T-helper 9 cell (primary cell): ENCODE measurements at regions not wholly inside any gene's neighbourhood (a gene's known extent, or its start where the extent isn't known, plus 50 kb on each side); places are given as distances from the start of the nearest gene placed in this dataset.

Experiments
- DNase-seq: peaks from one replicate; pipeline ENCODE4 v3.0.0-alpha.2; 2020

DNA sequence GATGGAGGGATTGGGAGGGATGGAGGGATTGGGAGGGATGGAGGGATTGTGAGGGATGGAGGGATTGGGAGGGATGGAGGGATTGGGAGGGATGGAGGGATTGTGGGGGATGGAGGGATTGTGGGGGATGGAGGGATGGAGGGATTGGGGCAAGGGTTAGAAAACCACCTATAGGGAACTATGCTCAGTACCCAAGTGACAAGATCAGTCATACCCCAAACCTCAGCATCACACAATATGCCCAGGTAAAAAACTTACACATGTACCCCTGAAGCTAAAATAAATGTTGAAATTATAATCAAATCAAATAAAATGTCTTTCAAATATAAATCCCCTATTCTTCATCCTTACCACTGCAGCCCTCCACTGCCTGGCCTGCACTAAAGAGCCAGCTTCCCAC is 72.8 kb upstream of the HNRNPU start:
- no peak for DNase-seq

DNA sequence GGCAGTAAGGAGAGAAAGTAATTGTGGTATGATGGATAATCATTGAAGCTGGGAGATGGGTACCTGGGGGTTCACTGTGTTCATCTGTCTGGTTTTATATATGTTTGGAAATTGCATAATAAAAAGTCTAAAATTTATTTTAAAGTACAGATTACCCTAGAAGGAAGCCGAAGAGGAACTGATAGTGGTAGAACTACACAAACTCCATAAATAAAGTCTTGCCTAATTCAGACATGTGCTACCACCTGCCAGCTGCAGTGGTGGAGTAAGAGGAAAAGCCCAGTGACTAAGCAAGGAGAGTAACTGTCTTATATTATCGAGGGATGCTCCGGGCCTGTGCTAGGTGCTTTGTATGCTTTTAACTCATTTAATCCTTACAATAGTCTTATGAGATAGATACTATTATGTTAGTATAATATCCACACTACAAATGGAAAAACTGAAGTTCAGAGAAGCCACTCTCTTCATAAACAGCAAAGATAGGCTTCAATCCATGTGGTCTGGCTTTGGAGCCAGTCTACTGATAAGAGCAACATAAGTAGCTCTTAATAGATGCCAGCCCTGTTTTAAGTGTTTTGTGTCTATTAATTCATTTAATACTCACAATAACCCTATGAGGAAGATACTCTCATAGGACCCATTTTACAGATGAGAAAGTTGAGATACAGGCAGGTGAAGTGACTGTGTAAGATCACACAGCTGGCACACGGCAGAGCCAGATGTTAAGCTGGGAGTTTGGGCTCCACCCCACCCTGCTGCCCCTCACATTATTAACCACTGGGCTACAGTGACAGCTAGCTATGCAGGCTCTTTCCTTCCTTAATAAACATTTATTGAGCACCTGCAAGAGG is 56.8 kb upstream of the HNRNPU start:
- DNase-seq: no peak

DNA sequence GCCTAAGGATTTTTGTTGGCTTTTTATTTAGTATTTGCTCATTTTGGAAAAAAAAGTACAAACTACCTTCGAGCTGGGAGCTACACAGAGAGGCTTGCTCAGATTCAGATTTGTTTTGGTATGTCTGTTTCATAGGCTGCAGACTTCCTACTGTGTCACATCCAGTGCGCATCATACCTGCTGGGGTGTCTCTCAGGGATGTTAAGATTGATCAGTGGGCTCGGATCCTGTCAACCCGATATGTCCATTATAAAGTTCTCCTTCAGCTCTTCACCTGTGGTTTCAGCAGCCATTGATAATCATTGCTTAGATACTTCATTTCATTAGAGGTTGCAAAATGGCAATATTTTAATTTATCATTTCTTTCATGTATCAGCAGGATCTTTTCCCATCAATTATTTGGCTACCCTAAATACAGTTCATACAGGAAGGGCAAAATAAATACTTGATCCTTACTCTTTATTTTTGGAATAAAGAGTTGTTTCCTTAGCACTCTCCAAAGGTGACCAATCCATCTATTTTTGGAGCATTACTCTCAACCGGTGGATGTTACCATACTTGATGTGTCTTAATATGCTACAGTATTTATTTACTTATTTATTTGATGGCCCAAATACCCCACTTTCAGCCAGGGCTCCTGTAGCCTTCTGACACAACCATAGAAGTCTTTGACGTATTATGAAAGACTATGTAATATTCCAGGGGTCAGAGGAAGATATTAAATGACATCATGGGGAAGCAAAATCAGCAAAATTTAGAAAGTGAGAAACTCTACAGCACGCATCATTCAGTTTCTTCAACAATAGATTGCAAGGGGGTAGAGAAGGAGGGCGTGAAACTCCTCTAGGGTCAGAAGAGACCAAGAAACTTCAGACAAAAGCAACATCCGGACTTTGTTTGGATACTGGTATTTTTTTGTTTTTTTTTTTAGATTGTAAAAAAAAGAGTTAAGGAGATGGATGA is 55.3 kb upstream of the HNRNPU start:
- DNase-seq: no peak

DNA sequence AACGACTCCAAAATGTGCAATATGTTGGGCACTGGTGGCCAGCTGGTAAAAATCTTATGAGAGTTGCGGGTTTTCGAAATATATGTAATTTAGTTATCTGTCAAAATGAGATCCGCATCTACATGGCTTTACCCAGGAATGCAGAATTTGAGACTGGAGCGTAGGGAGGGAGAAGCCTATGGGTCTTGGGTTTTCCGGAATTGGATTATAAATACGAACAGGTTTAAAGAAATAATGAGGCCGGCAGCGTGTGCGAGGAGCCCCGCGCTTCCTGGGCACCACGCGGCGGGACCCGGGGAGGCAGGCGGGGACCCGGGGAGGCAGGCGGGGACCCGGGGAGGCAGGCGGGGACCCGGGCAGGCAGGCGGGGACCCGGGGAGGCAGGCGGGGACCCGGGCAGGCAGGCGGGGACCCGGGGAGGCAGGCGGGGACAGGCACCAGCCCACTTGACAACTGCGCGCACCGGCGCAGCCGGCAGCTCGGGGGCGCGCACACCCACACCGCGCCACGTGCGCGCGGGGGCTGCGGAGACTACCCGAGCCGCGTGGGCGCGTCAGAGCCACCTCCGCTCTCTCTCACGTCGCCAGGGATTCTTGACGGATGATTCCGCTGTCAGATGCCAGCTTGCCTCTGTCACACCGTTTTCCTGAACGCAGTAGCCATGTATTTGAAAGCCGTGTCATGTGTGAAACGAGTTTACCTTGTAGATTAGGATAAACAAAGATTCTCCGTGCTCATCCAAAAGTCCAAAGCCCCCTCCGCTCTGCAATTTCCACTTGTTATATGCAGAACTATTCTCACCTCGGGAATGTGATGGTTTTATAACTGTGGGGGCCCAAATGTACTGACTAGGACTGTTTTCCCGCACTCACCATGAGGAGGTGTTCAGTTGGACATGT is 54.3 kb upstream of the HNRNPU start:
- DNase-seq: peak; percentile 47

DNA sequence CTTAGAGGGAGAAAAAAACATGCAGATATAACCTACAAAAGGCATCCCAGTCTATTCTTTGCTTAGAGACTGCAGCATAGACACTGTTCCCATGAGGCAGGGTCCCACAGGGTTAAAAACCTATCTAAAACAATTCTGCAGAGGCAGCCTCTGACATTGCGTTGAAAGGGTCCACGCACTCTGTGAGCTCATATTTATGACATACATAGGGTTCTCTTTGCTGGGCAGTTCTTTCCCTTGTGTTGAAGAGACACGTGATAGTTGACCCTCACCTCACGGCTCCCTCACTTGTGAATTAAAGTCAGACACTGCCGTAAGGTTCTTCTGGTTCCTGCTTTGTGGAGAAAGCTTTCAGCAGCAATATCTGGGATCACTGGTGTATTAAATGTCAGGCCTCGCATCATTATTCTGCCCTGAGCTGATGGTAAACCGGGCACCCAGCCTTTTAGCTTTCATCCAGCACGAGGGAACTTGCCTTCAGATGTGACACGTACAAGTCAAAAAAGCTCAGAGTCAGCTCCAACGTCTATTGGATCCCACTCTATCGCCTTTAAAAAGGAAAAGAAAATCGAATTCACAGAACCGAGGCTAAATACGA is 52.8 kb upstream of the HNRNPU start:
- no peak for DNase-seq

DNA sequence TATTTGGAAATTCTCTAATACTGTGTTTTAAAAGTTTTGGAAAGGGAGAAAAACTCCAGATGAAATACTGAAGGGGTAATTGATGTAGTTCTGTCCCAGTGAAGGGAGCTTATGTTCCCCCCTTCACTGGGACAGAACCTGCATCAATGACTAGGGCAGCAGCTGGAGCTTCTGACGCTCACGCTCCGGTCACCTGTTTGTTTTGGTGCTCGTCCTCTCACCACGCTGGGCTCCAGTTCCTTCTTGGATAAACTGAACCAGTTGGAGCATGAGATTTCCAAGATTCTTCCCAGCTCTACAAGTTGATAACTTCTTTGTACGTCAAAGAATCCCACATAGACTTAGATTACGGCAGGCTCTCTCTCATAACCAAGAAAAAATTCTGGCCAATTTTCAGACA is 51.4 kb upstream of the HNRNPU start:
- no peak for DNase-seq

DNA sequence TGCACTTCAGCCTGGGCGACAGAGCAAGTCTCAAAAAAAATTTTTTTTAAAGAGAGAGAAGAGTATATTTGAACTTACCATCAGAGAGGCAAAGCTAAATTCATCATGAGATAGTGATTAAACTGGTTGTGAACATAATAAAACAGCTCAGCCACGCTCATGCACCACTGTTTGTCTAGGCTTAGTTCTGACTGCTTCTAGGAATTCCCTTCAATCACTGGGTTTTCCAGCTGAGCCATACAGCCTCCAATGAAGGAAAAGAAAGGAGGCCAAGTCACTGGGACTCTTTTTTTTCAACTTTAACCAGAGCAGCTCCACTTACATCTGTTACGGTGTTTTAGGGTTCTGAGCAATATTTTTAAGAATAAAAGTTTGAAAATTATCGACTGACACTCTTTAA is 50.4 kb upstream of the HNRNPU start:
- DNase-seq: no peak
